HCEC 1CT (cell line): ENCODE measurements at regions not wholly inside any gene's neighbourhood (a gene's known extent, or its start where the extent isn't known, plus 50 kb on each side); places are given as distances from the start of the nearest gene placed in this dataset.
"Not testable (repeated sequence)": the region's sequence is repeated elsewhere in the genome, so short reads cannot be mapped to it uniquely, and the experiment has no call there.

Source experiments
- DNase-seq: peaks from one replicate; pipeline ENCODE4 v3.0.0-alpha.2; 2017

DNA sequence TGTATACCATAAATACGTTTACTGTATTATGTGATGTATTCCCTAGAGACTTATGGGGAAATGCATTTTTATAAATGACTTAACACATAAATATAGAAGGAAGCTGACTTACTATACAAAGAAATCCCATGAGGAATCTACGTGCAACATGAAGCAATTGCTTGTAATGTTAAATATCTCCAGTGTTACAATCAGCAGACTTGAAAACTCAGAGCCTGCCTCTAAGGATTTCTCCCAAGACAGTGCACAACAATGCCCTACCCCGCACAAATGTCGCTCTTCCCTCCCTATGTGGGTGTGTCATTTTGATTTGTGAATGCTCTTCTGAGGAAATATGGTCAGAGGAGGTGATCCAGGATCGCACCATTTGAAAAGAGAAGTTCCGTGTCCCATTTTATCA lies 629.0 kb downstream of the NR2F2 start:
- no peak for DNase-seq

DNA sequence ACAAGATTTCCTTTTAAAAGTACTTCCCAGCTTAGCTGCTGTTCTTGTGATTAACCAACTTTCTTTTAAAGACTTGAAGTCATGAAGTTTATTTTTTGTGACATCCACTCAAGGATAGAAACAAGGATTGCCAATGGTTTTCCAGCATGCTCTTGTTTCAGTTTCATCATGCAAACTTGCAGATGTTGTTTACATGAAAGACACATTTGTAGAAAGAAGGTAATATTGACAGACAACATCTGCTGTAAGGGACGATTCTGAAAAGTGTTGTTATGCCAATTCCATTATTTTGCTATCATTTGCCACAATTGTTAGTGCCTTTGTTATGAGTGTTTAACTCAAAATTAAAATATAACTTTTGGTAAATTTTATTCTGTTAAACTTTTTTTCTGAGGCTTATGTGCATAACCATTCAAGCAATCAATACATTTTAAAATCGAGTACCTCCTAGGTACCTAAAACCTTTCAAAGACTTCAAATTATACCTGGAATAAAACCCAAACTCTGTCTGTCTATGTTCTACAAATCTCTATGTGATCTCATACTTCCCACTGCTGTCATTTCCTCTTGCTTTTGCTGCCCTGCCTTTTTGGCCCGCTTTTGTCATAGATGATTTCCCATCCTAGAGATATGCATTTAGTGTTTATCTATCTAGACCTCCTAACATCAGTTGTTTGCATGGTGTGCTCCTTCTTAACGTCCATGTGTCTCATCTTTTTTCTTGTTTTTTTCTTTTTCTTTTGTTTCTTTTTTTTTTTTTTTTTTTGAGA lies 630.4 kb downstream of the NR2F2 start:
- no peak for DNase-seq

DNA sequence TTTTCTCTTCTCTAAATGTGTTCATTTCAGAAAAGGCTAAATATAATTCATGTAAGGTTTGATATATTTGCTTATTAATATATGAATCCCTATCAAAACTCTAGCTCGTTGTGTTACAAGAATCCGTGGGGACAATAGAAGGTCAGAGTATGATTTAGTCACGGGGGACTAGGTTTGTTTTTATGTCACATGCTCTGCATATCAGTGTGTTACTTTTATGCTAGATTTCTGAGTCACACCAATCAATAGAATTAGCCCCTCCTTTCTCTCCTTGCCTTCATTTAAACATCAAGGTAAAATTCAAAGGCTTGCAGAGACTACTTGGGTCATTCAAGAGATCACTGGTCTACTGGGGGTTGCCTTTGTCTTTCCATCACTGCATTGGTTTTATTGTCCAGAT lies 636.1 kb downstream of the NR2F2 start:
- DNase-seq: no peak

DNA sequence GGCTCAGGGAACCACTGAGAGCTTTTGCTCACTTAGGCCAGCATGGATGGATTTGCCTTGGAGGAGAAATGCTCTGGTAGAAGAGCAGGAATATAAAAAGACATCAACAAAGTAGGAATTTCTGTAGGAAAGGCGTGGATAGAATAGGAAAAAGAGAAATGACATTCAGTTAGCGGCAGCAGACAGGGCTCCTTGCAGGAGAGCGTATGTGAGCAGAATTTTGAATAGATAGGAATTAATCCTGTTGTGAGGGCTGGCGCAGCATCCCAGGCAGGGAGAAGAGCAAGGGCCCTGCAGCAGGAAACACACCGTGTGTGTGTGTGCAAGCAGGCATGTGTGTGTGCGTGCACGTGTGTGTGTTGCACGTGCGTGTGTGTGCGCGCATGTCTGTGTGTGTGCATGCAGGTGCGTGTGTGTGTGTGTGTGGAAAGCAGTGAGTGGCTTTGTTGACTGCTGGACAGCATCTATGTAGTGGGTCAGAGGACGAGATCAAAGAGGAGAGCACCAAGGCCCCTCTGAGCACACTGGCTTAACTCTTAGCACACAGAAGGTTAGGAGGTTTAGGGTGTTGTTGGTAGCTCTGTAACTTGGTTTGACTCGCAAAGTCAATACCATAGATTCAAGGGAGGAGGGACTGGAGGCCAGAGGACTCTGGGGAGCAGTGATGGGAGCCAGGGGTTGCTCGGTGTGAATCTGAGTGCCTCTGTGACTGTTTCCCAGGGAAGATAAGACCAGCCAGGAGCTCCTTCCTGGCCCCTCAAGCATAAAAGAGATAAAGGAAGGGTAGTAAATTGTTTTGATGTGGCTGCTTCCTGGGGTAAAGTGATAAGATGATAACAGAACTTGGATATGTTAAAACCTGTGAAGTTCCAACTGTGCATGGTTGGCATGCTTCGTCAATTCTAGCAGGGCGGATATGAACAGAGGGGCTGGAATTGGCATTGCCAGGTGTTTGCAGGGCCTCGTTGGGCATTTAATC lies 639.5 kb downstream of the NR2F2 start:
- DNase-seq: no peak

DNA sequence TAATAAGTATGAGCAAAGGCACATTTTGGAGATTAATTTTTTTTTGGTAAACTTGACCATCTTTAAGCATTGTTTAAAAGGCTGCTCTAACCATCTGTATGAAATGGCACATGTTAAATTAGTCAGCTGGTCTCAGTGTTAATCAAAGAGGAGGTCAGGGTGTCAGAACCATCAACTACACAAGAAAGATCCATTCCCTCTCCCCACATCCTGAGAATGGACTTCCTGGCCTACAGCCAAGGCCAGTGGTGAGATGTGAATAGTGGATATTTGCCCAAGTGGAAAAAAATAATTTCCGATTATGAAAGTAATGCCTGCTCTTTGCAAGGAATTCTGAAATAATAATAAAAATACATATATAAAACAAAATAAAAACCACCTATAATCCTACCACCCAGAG lies 641.7 kb downstream of the NR2F2 start:
- no peak for DNase-seq

DNA sequence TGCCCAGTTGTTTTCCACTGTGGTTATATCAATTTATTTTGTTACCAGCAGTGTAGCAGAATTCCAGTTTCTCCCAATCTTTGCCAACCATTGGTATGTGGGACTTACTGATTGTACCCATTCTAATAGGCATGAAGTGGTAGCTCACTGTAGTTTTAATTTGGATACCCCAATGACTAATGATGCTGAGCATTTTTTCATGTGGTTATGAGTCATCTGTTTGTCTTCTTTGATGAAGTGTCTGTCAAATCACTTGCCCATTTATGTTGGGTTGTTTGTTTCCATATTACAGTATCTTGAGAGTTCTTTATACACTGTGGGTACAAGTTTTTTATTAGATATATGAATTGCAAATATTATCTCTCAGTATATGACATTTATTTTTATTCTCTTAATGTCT lies 644.3 kb downstream of the NR2F2 start:
- no peak for DNase-seq

DNA sequence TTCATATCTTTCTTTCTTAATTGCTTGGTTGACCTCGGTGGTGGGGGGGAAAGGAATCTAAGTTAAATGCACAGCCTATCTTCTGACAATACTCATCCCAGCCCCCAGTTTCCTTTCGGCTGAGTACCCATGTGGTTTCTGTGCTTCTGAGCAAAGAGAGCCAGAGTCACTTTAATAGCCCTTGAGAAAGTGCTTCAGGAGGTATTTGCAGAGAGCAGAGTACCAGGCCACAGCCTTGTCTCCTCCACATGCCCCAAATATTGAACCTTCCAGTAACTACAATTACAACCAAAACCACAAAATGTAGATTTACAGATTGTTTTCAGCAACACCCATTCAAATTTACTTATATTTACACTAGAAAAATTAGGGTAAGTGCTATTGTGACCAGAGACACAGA lies 647.4 kb downstream of the NR2F2 start:
- no peak for DNase-seq

DNA sequence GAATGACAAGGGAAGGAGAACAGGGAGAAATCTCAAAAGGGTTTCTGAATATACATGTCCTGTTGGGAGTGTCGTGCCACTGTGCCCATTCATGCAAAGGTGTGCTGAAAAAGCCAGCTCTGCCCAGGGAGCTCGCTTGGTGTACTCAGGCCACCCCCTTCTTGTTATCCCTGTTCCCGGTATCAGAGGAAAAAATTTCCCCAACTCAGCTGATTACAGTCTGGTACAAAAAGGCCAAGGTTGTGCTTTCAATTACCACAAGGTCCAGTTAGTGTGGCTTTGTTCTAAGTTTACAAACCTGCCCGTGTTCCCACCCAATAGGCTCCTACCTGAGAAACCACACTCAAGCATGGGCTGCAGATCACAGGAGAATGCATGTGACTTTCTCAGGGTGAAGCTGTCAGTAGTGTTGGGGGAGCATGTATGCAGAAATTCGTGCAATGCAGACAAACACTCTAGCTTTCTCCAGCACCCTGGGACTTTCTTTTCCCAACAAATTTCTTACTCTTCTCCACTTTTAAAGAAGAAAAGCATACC lies 648.5 kb downstream of the NR2F2 start:
- DNase-seq: no peak

DNA sequence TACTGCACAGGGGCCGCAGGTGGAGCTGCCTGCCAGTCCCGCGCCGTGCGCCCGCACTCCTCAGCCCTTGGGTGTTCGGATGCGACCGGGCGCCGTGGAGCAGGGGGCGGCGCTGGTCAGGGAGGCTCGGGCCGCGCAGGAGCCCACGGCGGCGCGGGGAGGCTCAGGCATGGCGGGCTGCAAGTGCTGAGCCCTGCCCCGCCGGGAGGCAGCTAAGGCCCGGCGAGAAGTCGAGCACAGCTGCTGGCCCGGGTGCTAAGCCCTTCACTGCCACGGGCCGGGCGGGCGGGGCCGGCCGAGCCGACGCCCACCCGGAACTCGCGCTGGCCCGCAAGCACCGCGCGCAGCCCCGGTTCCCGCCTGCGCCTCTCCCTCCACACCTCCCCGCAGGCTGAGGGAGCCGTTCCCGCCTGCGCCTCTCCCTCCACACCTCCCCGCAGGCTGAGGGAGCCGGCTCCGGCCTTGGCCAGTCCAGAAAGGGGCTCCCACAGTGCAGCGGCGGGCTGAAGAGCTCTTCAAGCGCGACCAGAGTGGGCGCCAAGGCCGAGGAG lies 653.7 kb downstream of the NR2F2 start:
- DNase-seq: not testable (repeated sequence)

DNA sequence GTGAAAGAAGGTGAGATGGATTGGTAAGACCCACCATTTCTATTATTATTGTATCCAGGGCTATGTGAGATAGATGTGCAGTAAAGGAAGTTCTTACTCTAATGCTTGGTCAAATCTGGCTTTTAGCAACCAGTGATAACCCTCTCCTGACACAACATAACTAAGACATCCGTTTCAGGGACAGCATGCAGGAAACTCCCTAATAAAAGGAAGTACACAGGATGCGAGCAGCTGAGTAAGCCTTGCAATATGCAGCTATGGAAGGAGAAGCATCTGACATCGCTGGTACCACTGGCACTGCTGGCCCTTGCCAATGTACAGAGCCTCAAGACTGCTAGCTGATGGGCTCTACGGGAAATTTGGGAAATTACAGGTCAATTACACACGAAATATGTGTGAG lies 662.3 kb downstream of the NR2F2 start:
- no peak for DNase-seq

DNA sequence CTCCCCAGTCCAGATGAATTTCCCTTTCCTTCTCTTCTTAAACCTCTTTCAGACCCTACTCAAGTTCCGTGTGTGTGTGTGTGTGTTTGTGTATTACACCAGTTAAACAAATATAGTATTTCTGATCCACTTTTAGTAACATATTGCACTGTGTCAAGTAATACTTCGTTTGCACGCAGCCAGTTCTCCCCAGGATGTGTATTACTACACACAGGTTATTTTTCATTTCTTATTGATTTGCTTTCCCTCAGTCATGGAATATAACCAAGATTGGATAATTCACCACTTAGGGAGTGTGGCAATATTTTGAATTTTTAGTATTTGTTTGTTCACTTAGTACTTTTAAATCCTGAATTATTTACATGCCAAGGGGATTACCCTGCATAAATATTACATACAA lies 667.0 kb downstream of the NR2F2 start:
- DNase-seq: no peak

DNA sequence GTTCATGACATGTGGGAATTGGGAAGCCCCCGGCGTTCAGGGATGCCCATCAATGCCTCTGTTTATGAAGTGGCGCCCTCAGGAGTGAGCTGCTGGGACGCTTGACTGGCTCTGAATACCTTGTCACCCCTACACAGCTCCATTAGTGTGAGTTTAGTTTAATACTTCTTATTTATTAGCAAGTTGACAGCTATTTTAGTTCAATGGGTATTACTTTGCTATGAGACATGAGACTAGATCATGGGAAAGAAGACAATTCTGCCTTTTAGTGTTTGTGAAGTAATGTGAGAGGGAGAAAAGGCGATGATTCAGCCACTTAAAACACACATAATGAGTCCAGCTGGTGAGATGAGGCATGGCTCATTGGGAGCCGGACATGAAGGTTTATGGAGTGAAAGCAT lies 678.5 kb downstream of the NR2F2 start:
- no peak for DNase-seq

DNA sequence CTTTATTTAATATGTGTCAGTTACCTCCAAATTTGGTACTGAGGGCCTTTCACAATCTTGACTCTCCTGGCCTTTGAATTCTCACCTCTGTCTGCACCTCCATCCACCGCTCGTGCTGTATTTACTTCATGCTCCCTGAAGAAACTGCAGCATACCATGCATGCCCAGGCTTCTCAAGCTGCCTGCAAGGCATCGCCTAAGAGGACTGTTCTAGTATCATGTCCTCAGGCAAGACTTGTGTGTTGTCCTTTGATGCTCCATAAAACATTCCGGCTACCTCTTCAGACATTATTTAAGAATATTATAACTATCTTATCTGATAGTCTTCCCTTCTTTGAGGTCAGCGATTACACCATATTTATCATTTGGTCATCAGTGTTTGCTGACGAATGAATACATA lies 682.5 kb downstream of the NR2F2 start:
- DNase-seq: no peak

DNA sequence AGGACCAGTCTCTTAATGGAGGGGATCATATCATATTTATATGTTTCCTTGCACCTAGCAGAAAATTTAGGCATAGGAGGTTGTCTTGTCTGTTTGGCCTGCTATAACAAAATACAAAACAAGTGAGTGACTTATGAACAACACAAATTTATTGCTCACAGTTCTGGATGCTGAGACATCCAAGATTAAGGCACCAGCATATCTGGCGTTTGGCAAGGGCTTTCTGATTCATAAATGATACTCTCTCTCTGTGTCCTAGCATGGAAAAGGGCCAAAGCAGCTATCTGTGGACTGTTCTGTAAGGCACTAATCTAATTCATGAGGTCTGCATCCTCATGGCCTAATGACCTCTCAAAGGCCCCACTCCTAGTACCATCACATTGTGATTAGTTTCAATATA lies 683.0 kb downstream of the NR2F2 start:
- no peak for DNase-seq

DNA sequence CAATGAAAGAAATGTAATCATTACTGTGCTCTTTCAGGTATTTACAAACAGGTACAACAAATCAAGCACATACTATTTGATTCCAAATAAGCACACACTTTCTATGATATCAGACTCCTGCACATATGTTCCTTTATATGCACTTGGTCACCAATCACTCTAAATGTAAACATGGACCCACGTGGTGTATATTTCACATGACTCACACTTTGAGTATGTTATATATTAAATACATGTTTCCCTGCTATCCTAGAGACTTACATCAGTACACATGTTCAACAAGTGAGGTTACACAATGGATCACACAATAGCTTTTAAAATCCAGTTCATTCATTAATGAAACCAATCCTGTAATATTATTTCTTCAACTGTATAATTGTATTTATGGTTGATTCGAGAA lies 683.5 kb downstream of the NR2F2 start:
- no peak for DNase-seq

DNA sequence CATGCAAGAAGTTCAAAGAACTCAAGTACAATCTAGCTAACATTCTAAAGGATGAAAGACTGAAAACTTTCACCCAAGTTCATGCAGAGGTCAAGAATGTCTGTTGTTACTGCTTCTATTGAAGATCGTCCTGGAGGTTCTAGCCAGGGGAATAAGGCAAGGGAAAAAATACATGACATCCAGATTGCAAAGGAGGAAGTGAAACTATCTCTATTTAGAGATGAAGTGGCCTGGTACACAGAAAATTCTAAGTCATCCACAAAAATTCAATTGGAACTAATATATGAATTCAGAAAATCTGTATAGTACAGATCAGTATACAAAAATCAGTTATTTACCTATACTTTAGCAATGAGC lies 693.0 kb downstream of the NR2F2 start:
- DNase-seq: no peak

DNA sequence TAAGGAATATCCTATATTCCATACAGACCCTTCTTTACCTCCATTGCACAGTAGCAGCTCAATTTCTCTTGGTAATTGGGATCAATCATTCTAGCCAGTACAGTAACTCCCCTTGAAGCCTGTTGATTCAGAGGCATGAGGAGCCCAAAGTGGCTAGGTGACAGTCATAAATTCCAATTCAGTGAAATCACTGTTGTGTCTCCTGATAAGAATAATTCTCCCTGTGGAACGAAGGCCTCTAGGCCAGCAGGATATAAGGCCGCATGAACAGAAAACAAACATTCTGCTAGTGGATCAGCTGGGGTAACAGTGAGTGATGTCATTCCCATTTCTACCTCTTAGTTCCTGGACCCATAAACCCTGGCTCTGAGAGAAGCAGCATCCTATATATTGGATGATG lies 696.3 kb downstream of the NR2F2 start:
- DNase-seq: no peak

DNA sequence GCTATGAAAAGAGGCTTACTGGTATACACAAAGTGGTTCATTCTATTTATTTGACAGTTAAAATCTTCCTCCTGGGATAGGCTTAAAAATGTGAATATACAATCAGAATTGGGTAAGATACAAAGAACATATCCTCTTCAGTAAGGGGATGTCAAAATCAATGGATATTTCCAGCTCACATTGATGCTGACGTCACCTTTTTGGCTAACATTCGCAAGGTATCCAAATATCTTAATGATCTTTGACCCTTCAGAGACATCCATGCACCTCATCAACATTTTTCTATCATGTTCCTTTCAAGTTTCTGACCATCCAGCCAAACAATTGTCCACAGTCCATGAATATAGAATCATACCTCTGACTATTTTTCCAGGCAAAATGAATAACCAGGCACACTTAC lies 697.3 kb downstream of the NR2F2 start:
- DNase-seq: no peak

DNA sequence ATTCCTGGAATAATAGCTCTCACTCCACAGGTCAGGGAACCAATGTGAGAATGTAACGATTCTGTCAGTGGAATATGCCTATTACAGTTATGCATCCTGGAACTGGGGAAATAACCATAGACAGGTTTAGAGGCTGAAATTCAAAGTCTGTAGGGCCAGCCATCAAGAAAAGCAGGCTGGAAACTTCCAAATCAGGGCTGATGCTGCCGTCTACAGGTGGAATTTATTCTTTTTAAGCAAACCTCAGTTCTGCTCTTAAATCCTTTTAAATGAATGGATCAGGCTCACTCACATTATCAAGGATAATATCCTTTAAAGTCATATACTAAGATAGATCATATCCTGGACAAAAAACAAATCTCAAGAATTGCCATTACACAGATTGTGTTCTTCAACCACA lies 699.8 kb downstream of the NR2F2 start:
- DNase-seq: no peak

DNA sequence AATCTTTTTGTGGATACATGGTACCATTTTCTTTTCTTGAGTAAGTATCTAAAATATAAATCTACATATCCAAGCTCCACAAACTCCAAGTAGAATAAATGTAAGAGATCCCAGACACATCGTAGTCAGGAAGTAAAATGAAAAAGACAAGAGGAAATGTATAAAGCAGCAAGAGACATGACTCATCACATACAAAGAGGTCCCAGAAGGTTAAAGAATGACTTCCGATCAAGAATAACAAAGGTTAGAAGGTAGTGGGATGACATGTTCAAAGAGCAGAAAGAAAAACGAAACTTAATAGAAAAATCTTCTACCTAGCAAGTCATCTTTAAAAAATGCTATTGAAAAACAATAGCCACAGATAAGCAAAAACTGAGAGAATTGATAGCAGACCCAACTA lies 705.8 kb downstream of the NR2F2 start:
- DNase-seq: no peak

DNA sequence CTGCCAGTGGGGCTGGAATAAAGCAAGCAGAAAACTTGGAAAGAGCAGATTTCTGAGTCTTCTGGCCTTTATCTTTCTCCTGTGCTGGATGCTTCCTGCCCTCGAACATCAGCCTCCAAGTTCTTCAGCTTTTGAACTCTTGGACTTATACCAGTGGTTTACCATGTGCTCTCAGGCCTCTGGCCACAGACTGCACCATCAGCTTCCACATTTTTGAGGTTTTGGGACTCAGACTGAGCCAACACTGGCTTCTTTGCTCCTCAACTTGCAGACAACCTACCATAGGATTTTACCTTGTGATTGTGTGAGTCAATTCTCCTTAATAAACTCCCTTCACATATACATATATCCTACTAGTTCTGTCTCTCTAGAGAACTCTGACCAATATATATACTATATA lies 706.6 kb downstream of the NR2F2 start:
- no peak for DNase-seq

DNA sequence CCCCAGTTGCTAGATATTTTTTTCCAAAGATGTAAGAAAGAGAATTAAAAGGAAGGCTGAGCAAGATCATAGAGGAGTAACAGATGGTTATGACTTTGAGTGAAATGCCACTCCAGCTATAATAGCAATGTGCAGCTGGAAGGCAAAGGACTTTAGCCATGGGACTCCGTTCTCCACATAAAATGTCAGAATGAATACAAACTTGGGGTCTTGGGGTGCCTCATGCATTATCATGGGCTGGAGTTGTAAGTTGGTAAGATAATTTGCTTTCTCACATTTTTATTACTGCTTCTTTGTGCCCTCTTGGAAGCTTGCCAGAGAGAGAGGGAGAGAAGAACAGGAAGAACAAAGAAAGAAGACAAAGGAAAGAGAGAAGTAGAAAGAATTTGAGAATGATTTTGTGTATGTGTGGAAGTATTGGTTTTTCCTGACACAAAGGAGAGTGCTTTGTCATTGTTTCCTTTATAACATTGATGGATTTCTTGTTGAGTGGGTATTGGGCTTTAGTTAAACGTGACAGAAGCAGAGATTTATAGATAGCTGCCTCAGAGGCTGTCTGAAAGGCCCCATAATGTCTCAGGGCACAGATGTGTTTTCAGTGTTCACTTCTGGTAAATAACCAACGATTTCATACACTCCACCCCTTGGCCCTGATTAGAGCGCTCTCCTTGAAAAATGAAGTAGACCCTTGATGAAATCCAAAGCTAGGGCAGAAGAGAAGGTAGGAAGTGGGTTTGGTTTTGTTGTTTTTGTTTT lies 715.3 kb downstream of the NR2F2 start:
- DNase-seq: no peak

DNA sequence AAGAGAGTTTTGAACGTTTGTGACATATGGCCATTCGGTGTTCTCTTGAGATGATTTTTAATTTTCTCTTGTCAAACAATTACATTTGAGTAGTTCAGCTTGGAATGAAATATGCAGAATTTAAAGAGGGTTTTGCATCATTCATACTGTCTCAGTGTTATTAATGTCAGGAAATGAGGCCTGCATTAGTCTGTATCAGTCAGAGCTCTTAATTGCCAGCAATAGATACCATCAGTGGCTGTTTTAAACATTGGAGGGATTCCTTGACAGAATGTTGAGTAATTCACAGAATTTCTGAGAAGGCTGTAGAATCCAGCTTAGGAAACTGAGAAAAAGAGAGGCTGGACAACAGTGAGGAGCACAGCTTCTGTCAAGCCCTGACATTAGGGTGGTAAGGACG lies 722.0 kb downstream of the NR2F2 start:
- no peak for DNase-seq
